ENCODE measurements at regions not wholly inside any gene's neighbourhood (a gene's known extent, or its start where the extent isn't known, plus 50 kb on each side); places are given as distances from the start of the nearest gene placed in this dataset.
"Not testable (repeated sequence)": the region's sequence is repeated elsewhere in the genome, so short reads cannot be mapped to it uniquely, and the experiment has no call there.

GRCh38 chr15:81807806-81808205 lies 238.0 kb downstream of the MEX3B start:
- Histone ChIP-seq H3K36me3 (no peaks in the 10 kb centered on the region), H3K27me3 (no peaks in the 10 kb centered on the region), H3K4me3 (ENCODE audit: low read depth, low read length) (no peak overlapping the region), H3K9me3 (no peaks in the 10 kb centered on the region), H3K4me1 (no peaks in the 10 kb centered on the region)
- no peak for DNase-seq
- TF ChIP-seq CTCF (IDR thresholded peaks at IDR 0.05; ENCODE audit: low read depth, low read length) = no peak

- DNase-seq = no peak
- Histone ChIP-seq H3K27me3 (no peaks in the 10 kb centered on the region), H3K36me3 (no peaks in the 10 kb centered on the region), H3K4me3 (ENCODE audit: low read depth, low read length) (no peak overlapping the region), H3K4me1 (no peaks in the 10 kb centered on the region), H3K9me3 (no peaks in the 10 kb centered on the region)
- no peak for TF ChIP-seq CTCF (IDR thresholded peaks at IDR 0.05; ENCODE audit: low read depth, low read length)
Observed at GRCh38 chr15:81807186-81807585, 238.6 kb downstream of the MEX3B start.

- H3K4me1 ChIP-seq = no peaks in the 10 kb centered on the region; the same call in 1 of the 2 replicates
- no peak for TF ChIP-seq CTCF (IDR thresholded peaks at IDR 0.05; ENCODE audit: low read depth, low read length)
- no peak overlapping the region for H3K4me3 ChIP-seq (ENCODE audit: low read depth, low read length)
- H3K36me3 ChIP-seq = no peaks in the 10 kb centered on the region
- no peak for DNase-seq
- H3K27me3 ChIP-seq = no peaks in the 10 kb centered on the region
- no peaks in the 10 kb centered on the region for H3K9me3 ChIP-seq
Observed at GRCh38 chr15:81795899-81796298, 249.9 kb downstream of the MEX3B start.

GRCh38 chr15:81792646-81793045 lies 253.2 kb downstream of the MEX3B start:
- Histone ChIP-seq H3K4me1 (no peaks in the 10 kb centered on the region; the same call in 1 of the 2 replicates), H3K9me3 (no peaks in the 10 kb centered on the region), H3K27me3 (no peaks in the 10 kb centered on the region), H3K36me3 (no peaks in the 10 kb centered on the region), H3K4me3 (ENCODE audit: low read depth, low read length) (no peak overlapping the region)
- no peak for DNase-seq
- no peak for TF ChIP-seq CTCF (IDR thresholded peaks at IDR 0.05; ENCODE audit: low read depth, low read length)

- not testable (repeated sequence) for H3K27me3 ChIP-seq, H3K36me3 ChIP-seq
Observed at GRCh38 chr15:81791322-81791721, 254.5 kb downstream of the MEX3B start.

GRCh38 chr15:81789403-81789802 lies 256.4 kb downstream of the MEX3B start:
- Histone ChIP-seq H3K9me3 (no peaks in the 10 kb centered on the region), H3K4me1 (no peaks in the 10 kb centered on the region), H3K36me3 (no peaks in the 10 kb centered on the region), H3K4me3 (ENCODE audit: low read depth, low read length) (no peak overlapping the region), H3K27me3 (no peaks in the 10 kb centered on the region)
- TF ChIP-seq CTCF (IDR thresholded peaks at IDR 0.05; ENCODE audit: low read depth, low read length) = no peak
- no peak for DNase-seq

More at GRCh38 chr15:81791322-81791721, 254.5 kb downstream of the MEX3B start:
- H3K9me3 ChIP-seq; H3K4me3 ChIP-seq (ENCODE audit: low read depth, low read length); H3K4me1 ChIP-seq; DNase-seq: not testable (repeated sequence)

- no peaks in the 10 kb centered on the region for H3K27me3 ChIP-seq
- no peaks in the 10 kb centered on the region for H3K36me3 ChIP-seq
- H3K4me3 ChIP-seq (ENCODE audit: low read depth, low read length) = no peak overlapping the region
- H3K4me1 ChIP-seq = no peaks in the 10 kb centered on the region
- DNase-seq = no peak
- no peaks in the 10 kb centered on the region for H3K9me3 ChIP-seq
- TF ChIP-seq CTCF (IDR thresholded peaks at IDR 0.05; ENCODE audit: low read depth, low read length) = no peak
Observed at GRCh38 chr15:81786776-81787175, 259.0 kb downstream of the MEX3B start.
